Central memory CD4-positive, alpha-beta T cell (primary cell): ENCODE measurements at regions not wholly inside any gene's neighbourhood (a gene's known extent, or its start where the extent isn't known, plus 50 kb on each side); places are given as distances from the start of the nearest gene placed in this dataset.

Experiments
- DNase-seq: peaks from one replicate; pipeline ENCODE4 v3.0.0; 2022

DNA sequence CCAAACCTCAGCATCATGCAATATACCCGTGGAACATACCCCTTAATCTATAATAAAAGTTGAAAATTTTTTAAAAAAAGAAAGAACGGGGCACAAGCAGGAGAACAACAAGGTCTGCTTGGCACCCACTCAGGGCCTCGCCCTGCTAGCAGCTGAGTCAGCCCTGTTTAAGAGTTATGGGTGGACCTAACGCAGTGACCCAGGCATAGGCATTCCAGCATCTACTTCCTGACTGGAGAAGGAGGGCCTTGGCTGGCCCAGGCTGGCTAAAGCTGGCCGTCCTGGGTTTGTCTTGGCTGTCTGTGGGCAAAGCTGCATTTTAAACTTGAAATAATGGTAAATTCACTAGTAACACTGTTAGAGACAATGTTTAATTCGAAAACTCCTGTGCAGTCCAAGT, 236.7 kb upstream of the PGRMC2 start:
- no peak for DNase-seq

DNA sequence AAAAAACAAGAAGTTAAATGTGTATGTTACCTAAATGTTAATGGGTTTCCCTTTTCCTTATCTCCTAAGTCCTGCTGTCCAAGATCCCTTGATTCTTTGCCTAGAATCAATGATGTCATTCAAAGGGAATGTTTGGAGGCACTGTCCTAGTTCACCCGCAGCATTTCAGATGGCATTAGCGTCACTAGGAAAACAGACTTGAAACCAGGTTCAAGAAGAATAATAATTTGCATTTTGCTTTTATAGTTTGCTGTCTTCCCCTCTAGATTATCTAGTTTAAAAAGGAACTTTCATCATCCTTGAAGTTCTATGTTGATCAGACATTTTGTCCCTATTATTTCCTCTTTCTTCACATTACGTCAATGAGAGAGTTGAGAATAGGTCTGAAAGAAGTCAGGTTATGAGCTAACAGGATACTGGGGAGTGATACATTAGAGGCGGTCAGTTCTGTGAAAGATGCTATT, 234.1 kb upstream of the PGRMC2 start:
- DNase-seq: no peak

DNA sequence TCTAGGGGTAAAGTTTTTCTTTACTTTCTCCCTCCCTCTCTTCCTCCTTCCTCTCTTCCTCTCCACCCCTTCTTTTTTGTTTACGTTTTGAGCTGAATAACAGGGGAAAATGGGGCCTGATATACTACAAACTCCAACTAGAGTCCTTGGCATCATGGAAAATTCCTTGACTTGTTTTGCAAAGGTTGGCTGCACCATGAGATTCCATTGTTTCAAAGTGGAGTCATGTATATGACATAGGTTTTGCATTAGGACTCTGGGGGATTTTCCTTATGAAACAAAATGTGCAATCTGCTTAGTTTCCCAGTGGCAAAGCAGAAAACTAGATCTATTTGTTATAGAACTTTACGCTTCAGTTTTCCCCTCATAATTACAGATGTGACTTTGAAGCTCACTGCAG, 233.5 kb upstream of the PGRMC2 start:
- DNase-seq: no peak

DNA sequence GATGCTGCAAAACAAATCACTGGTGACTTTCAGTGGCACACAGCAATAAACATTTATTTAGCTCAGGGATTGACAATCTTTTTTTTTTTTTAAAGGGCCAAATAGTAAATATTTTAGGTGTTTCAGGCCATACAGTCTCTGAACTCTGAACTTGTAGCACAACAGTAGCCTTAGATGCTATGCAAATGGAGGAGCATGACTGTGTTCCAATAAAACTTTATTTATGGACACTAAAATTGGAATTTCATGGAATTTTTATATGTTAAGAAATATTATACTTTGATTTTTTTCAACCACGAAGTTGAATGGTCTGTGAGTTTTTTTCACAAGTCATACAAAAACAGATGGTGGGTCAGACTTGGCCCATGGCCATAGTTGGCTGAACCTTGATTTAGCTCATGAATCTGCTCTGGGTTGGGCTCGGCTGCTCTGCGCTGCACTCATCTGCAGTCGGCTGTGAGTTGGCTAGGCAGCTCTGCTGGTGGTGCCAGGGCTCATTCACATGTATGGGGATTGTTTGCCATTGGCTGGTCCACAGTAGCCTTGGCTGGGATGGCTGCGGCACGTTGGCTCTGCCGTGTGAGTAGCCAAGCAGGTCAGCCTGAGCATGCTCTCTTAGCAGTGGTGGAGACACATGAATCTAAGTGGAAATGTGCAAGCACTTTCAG, 231.7 kb upstream of the PGRMC2 start:
- DNase-seq: no peak

DNA sequence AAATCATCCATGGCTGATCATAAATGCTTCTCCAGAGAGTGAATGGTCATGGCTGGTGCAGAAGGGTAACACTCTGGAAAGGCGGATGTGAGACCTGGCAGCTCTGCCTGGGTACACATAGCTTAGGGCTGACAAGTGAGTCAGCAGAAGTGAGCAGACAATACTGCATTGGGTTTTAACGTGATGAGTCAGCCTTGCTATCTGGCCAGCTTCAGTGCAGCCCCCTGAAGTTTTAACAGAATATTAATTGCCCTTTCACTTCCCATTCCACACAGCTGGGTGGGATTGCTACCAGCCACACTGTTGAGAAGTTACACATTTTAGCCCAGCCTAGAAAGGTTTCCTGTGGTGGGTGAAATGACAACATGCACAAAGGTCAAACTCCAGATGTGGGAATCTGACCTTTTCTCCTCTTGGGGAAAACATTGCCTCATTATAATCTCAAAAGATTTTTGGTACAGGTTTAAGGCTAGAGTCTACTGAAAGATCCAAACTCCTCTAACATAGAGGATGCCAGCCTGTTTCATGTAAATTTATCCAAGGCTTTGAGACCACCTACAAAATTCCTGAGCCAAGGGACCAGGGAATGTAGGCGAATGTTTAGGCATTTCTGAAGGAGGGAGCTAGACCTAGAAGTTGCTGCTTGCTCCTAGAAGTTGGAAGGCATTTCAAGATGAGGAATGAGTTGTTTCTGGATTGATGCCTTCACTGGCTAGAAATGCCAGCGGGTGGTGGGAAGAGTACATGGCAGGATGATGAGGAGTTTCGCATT, 230.3 kb upstream of the PGRMC2 start:
- DNase-seq: no peak

DNA sequence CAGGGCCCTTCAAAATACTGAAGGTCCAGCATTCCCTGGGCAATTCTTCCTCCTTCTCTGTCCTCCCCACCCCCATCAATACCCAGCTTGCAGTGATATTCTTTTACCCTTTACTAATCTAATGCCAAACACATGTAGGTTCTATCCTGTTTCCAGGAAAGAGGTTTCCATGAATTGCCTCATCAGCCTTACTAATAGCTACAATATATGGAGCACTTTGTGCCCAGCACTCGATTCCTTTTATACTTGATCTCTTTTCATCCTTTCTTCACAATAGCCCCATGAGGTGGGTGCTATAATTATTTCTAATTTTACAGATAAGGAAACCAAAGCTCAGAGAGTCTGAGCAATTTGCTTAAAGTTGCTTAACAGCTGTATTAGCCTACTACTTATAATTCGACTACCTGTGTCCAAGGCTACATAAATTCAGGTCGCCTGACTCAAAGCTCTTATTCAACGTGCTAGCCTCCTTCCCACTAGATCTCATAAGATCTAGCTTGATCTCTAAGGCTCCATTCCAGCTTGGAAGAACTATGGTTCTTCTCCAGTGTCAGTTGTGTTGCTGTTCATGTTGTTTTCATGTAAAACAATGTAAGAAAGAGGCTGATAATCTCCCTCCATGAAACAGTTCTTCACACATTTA, 229.6 kb upstream of the PGRMC2 start:
- no peak for DNase-seq

DNA sequence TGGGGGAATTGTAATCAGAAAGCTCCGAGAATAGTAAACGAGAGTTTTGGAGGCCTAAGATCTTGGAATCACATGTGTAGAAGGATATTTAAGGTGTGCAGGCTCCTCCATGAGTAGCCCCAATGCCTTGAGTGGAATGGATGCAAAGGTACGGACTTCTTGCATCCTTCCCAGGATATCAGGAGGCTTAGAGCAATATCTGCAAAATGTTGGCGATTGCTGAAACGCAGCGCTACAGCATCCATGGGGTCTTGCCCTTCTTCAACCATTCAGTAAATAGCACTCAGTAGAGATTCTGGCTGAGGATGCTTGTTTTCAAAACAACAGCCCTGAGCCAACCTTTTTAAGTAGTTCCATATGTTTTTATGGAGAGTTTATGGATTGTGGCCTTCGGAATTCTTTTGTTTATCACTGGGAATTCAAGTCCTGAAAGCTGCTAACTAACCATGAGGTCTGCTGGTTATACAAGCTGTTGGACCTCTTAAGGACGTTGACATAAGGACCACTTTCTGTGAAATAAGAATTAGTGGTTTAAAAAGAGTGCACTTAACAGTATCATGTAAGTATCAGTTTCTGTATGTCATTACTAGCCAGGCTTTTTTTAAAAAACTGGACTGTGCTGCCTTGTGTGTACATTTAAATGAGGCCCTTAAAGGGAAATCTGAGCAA, 228.8 kb upstream of the PGRMC2 start:
- DNase-seq: no peak

DNA sequence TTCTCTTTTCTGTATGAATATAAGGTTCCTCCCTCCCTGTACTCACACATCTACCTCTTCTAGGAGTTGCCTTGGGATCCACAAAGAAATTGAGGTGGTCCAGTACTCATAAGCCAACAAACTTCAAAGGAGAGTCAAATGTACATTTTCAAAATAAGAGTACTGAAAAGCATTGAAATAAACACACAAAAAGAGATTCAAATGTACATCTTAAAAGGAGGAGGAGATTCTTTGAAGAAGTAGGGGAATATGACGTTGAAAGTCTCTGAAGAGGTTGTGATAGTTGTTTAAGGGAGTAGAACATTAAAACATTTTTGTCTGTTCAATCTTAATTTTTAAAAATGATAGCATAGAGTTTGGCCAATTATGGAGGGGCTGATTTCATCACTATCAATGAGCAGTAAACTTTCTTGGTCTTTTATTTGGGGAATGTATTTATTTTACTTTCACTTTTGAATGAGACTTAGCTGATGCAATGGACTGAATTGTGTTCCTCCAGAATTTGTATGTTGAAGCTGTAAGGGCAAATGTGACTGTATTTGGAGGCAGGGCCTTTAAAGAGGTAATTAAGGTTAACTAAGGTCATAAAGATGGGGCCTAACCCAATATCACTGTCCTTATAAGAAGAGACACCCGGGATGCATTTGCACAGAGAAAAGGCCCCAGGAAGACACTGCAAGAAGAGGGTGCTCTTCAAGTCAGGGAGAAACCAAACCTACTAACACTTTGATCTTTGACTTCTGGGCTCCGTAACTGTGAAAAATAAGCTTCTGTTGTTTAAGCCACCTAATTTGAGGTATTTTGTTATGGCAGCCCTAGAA, 226.3 kb upstream of the PGRMC2 start:
- no peak for DNase-seq

DNA sequence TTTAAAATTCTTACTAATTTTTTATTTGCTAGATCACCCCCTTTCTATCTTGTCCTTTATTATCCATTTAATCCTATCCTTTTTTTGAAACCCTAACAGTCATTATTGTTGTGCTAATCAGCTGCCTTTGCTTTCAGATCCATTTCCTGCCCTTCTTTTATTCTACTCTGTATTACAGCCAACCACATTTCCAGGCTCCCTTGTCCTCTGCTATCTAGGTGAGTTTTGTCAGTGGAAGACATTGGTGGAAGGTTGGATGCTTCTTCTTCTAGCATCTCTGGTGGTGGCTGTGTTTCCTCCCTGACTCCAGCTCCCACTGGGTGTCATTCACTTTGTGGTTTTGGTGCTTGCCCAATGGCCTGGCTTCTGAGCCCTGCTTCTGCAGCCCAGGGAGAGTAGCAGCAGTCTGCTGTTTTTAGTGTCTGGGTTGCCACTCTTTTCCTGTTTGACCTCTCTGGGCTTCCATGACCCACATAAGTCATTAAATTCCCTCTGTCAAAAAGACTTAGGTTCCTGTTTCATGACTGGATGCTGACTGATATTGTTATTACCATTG, 225.2 kb upstream of the PGRMC2 start:
- DNase-seq: no peak

DNA sequence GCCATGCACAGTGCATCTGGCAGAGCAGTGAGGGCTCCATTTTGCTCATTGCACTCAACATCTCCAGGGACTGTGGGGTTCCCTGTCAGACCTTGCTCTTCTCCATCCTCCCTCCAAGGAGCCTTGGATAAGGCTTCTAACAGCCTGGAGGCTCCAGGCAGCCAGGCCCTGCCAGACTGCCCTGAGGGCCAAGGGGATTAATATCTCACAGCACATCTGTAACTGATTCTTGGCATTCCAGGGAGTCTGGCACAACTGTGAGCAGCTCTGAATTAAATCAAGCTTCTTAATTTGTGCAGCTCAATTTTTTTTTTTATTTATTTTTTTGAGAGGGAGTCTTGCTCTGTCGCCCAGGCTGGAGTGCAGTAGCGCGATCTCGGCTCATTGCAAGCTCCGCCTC, 224.5 kb upstream of the PGRMC2 start:
- DNase-seq: no peak

DNA sequence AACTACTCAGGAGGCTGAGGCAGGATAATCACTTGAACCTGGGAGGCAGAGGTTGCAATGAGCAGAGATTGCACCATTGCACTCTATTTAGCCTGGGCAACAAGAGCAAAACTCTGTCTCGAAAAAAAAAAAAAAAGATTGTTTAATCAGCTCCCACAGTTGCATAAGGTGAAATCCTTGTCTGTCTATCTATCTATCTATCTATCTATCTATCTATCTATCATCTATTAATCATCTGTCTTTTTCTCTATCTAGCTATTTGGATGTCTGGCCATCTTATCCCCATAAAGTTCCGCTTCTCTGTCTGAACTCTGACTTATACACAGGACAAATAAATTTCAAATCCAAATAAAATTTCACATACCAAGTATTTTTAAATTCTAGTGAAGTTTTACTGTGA, 223.2 kb upstream of the PGRMC2 start:
- no peak for DNase-seq

DNA sequence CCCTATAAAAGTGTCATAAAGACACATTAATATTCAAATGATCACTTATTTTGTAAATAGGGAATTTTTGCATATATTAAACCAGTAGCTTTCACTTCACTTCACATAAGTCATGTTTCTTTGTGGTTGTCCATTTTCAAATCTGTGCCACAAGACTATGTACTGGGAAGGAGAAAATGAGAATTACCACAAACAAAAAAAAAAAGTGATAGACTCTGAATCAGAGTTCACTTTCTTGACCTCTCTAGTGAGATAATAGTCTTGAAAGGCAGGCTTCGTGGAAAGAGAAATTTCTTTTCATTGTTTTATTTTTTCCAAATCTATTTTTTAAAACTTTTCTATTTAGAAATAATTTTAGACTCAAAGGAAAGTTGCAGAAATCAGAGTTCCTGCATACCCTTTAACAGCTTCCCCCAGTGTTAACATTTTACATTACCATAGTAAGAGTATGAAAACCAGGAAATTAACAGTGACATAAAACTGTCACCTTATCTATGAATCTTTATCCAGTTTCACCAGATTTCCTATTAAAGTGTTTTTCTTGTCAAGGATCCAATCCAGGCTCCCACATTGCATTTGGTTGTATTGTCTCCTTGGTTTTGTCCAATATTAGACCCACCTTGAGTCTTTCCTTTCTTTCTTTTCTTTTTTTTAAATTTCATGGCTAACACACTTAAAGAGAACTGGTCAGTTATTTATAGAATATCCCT, 215.4 kb upstream of the PGRMC2 start:
- DNase-seq: no peak

DNA sequence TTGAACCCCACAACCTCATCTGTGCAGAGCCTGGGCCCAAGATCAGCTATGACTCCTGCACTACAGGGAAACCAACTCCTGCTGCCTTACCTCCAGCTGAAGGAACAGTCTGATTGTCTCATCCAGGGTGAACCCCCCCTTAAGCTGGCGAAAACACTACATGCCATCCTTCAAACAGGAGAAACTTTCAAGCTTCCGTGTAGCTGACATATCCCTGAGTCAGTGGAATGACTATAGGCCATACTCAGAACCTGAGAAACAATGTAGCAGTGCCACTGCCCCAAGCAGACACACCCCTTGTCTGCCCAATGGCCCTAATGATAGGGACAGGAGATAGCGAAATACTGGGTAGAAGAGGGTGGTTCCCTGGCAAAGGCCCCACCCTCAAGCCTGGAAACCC, 213.6 kb upstream of the PGRMC2 start:
- no peak for DNase-seq

DNA sequence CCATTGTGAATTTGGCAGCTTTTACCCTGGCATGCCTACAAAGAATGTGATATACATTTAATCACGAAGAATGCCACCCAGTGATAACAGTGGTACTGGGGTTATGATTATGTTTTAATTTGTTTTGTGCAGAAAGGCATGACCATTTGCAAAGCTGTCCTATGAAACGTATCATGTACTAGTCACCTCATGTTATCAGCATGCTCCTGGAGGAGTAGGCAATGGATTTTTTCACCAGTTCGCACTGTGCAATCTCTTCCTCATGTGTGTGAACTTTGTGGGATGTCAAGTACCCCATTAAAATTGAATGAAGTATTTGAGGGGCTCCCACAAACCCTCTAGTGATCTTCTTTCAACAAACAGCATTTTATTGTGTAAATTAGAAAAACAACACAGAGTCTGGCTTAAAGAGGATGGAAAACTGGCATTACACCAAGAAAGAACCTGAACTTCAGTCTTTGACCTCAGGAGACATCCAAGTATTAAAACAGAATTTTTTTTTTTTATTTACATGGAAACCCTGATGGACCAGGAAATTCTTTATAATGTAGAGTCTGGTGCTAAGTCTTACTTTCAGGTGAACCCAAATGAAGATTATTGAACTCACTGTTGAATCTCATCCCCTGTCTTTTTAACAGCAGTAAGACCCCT, 200.6 kb upstream of the PGRMC2 start:
- DNase-seq: no peak

DNA sequence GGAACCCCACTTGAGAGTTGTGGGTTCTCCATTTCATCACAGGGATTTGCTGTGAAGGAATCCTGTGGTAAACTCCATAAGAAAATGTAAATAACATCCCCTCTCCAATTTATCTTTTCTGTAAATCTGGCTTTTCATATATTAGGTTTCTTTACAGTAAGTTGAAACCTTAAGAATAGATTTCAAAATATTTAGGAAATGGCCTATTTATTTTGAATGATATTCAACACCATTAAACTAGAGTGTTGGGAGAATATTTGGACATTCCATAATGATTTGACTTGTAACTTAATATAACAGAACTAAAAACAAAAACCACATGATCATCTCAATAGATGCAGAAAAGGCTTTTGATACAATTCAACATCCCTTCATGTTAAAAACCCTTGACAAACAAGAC, 197.3 kb upstream of the PGRMC2 start:
- no peak for DNase-seq

DNA sequence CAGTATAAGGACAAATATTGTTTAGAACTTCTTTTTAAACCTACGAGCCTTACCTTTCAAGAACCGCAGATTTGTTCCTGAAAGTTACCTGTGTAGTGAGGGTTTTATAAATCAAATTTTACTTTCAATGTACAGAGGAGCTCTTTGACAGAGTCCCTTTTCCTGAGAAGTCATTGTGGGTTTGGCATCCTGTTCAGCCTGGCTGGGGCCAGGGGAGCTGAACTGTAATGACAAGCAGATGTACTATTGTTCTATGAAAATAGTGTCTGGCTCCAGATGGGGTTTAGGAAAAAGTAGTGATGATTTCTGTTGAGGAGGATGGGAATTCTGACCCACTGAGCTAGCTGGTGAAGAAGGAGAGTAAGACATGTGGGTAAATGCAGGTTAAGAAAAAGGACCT, 196.2 kb upstream of the PGRMC2 start:
- no peak for DNase-seq

DNA sequence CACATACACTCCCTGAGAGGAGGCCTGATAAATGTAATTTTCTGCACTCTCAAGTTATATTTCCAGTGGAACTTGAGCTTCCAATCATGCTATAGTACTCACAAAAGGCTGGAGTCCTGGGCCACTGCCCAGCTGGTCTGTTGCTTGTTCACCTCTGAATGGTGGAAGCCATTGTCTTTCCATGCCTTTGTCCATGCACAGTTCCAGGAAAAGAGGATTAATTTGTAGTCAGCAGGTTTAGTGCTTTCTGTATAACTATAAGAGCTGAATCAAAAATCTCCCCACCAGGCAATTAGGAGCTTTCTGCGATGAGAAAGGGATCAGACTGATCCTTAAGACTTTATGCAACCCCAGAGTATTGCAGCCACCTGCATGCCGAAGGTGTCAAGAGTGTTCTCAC, 195.4 kb upstream of the PGRMC2 start:
- DNase-seq: no peak

DNA sequence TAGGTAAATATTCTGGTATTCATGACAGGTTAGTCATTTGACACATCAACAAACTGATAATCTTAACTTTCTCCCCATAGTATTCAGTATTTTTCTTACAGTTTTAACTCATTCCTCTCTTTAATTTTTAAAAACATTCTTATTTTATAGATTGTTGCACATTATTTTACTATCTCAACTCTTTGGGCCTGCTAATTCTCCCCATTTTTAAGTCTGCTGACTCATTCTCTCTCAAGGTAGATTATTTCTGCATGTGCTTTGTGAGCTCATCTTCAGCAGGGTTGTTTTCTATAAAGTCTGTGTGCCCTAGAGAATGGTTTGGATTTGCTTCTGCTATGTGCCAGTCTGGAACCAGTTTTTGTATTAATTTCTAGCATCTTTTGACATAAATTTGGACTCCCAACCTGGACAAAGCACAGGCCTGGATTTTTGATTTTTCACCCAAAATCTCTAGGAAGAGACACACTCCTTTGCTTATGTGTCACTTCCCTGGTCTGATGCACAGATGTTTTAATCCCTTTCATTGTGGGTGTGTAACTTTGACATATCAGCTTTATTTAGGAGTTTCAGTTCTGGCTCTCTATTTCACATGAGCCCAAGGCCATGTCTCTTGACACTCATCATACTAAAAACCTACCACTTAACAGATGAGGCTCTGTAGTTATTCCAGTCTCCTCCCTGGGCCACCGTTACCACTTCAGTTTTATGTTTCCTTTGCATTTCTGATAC, 194.3 kb upstream of the PGRMC2 start:
- DNase-seq: no peak

DNA sequence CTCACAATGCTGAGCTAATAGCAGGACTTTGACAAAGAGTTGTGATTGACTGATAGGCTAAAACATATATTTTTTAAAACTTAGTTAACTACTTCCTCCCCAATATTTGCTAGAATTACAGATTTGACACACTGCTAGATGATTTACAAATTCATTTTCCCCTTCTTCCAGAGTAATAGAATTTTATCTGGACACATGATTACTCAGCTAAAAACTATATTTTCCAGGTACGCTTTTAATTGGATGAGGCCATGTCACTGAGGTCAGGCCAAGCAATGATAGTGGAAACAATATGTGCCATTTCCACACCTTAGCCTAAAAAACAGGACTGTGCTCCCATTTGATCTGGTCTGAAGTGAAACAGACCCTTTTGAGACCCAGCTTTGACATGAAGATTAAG, 193.3 kb upstream of the PGRMC2 start:
- DNase-seq: no peak

DNA sequence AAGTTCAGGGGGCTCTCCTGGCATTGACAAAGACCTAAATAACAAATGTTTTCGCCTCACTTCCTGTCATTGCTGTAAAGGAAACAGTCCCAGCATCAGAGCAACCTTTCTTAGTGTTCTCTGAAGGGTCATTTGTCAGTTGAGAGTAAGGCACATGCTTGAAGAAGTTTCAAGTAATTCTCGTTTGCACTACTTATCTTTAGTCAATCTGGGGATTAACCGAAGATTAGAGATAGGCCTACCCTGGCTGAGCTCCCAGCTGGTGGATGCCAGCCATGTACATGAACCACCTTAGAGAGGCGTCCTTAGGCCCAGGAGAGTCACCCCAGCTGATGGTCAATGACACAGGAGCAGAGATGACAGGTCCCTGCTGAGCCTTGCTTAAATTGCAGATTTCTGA, 189.9 kb upstream of the PGRMC2 start:
- DNase-seq: no peak
